Uterus (tissue), 3 donors: ENCODE measurements at regions not wholly inside any gene's neighbourhood (a gene's known extent, or its start where the extent isn't known, plus 50 kb on each side); places are given as distances from the start of the nearest gene placed in this dataset.

Source experiments
- DNase-seq, 2 donors: peaks; one replicate each; pipeline ENCODE4 v3.0.0-alpha.2; 2019 to 2020
- H3K27ac ChIP-seq, 2 donors: fragments of 200-600 bp; sonication (generic); 1 replicate in 1 of 2; 2 replicates in 1 of 2; pipeline ENCODE4 v1.5.1; 2016 to 2018
- H3K27me3 ChIP-seq, 2 donors: fragments of 200-600 bp; sonication (generic); one replicate each; pipeline ENCODE4 v1.5.1; 2018 to 2019; ENCODE audit warnings: control low read depth in 1 of 2
- H3K36me3 ChIP-seq, 2 donors: fragments of 200-600 bp; sonication (generic); one replicate each; pipeline ENCODE4 v1.5.1; 2019; ENCODE audit warnings: control low read depth in 1 of 2
- H3K4me1 ChIP-seq, 2 donors: fragments of 200-600 bp; sonication (generic); one replicate each; pipeline ENCODE4 v1.5.1; 2018 to 2019; ENCODE audit warnings: control low read depth in 1 of 2
- H3K4me3 ChIP-seq, 2 donors: fragments of 200-600 bp; sonication (generic); 1 replicate in 1 of 2; 2 replicates in 1 of 2; pipeline ENCODE4 v1.5.1; 2018 to 2019; ENCODE audit warnings: mild to moderate bottlenecking in 1 of 2
- H3K9me3 ChIP-seq, 2 donors: fragments of 200-600 bp; sonication (generic); one replicate each; pipeline ENCODE4 v1.5.1; 2019; ENCODE audit warnings: control low read depth in 1 of 2
- CTCF ChIP-seq, 4 experiments: fragments of 200-600 bp in 2 of 4; fragments of 450-650 bp in 2 of 4; sonication (generic) in 2 of 4; IDR thresholded peaks; one replicate each; pipeline ENCODE4 v1.5.1; 2016 to 2019; ENCODE audit warnings: antibody characterized with exemption in 4 of 4, mild to moderate bottlenecking in 2 of 4, moderate library complexity in 1 of 4
- POLR2A ChIP-seq, 2 donors: fragments of 450-650 bp; IDR thresholded peaks; one replicate each; pipeline ENCODE4 v1.6.1; 2016; ENCODE audit warnings: antibody characterized with exemption in 2 of 2, mild to moderate bottlenecking in 1 of 2, moderate library complexity in 1 of 2
- intact Hi-C: fragments of 100-400 bp; cut with DNase I; formaldehyde crosslinking; loops from one replicate; pipeline ENCODE4 v1.15.1; 2023; ENCODE audit warnings: low total_unique reads
- donor health status: DM: yes; HTN: yes; CAD: no.

- no peak for DNase-seq
- Histone ChIP-seq H3K4me3 (no peak overlapping the region), H3K4me1 (no peaks in the 10 kb centered on the region), H3K27me3 (peaks cover 0 to 3% of the 10 kb centered on the region in 2 donors), H3K36me3 (no peaks in the 10 kb centered on the region), H3K27ac (no peak overlapping the region), H3K9me3 (no peaks in the 10 kb centered on the region)
- intact Hi-C loops: no loop called here
- no peak for TF ChIP-seq CTCF (IDR thresholded peaks at IDR 0.05)
- no peak for TF ChIP-seq POLR2A (IDR thresholded peaks at IDR 0.05)
Measured at GRCh38 chr5:2660315-2660714, 91.2 kb downstream of the IRX2 start.

- Histone ChIP-seq H3K27ac (no peak overlapping the region), H3K36me3 (no peaks in the 10 kb centered on the region), H3K4me1 (no peaks in the 10 kb centered on the region), H3K27me3 (peaks cover 0 to 3% of the 10 kb centered on the region in 2 donors), H3K9me3 (no peaks in the 10 kb centered on the region), H3K4me3 (no peak overlapping the region)
- DNase-seq: no peak
- intact Hi-C loops: no loop called here
- TF ChIP-seq CTCF (IDR thresholded peaks at IDR 0.05) (no peak), POLR2A (IDR thresholded peaks at IDR 0.05) (no peak)
Measured at GRCh38 chr5:2658881-2659470, 92.5 kb downstream of the IRX2 start.

GRCh38 chr5:2658447-2658846 is 93.0 kb downstream of the IRX2 start:
- no peaks in the 10 kb centered on the region for H3K9me3 ChIP-seq
- intact Hi-C loops: no loop called here
- no peak for DNase-seq
- H3K4me3 ChIP-seq: no peak overlapping the region
- H3K4me1 ChIP-seq: no peaks in the 10 kb centered on the region
- TF ChIP-seq CTCF (IDR thresholded peaks at IDR 0.05): no peak
- TF ChIP-seq POLR2A (IDR thresholded peaks at IDR 0.05): no peak
- H3K27me3 ChIP-seq: peaks cover 0 to 3% of the 10 kb centered on the region in 2 donors
- H3K36me3 ChIP-seq: no peaks in the 10 kb centered on the region
- no peak overlapping the region for H3K27ac ChIP-seq

- no peak for DNase-seq
- Histone ChIP-seq H3K36me3 (no peaks in the 10 kb centered on the region), H3K4me3 (no peak overlapping the region), H3K4me1 (no peaks in the 10 kb centered on the region), H3K27ac (no peak overlapping the region), H3K9me3 (no peaks in the 10 kb centered on the region), H3K27me3 (peaks cover 0 to 3% of the 10 kb centered on the region in 2 donors)
- TF ChIP-seq POLR2A (IDR thresholded peaks at IDR 0.05): no peak
- no peak for TF ChIP-seq CTCF (IDR thresholded peaks at IDR 0.05)
- intact Hi-C loops: no loop called here
Measured at GRCh38 chr5:2657151-2657550, 94.3 kb downstream of the IRX2 start.

GRCh38 chr5:2656206-2656605 is 95.3 kb downstream of the IRX2 start:
- no peak overlapping the region for H3K4me3 ChIP-seq
- H3K4me1 ChIP-seq: no peaks in the 10 kb centered on the region
- TF ChIP-seq POLR2A (IDR thresholded peaks at IDR 0.05) (no peak), CTCF (IDR thresholded peaks at IDR 0.05) (no peak)
- H3K36me3 ChIP-seq: no peaks in the 10 kb centered on the region
- intact Hi-C loops: no loop called here
- H3K9me3 ChIP-seq: no peaks in the 10 kb centered on the region
- H3K27me3 ChIP-seq: peaks cover 0 to 3% of the 10 kb centered on the region in 2 donors
- no peak for DNase-seq
- H3K27ac ChIP-seq: no peak overlapping the region
